Muscle of arm (tissue), 1 donor: ENCODE measurements at regions not wholly inside any gene's neighbourhood (a gene's known extent, or its start where the extent isn't known, plus 50 kb on each side); places are given as distances from the start of the nearest gene placed in this dataset.
"Not testable (repeated sequence)": the region's sequence is repeated elsewhere in the genome, so short reads cannot be mapped to it uniquely, and the experiment has no call there.

Experiments used
- DNase-seq: peaks from one replicate; pipeline ENCODE4 v3.0.0-alpha.2; 2013

DNA sequence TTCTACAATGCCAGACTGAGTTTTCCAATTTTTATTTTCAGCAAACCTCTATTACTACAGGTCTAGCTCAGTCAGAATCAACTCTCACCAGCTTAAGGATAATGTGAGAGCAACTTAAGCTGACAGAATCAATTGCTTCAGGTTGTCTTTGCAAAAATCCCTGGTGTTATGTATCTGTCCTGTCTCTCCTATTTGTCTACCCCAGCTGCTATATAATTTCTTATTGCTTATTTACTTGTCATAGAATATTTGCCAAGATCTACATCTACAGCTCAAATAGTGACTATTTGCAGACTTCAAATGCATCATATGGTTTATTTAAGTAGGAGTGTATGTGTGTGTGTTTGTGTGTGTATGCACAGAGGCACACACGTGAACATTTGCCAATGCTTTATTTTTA lies 54.1 kb downstream of the FOXG1 start:
- DNase-seq: no peak

GRCh38 chr14:28821993-28822392 lies 55.4 kb downstream of the FOXG1 start:
- no peak for DNase-seq

DNA sequence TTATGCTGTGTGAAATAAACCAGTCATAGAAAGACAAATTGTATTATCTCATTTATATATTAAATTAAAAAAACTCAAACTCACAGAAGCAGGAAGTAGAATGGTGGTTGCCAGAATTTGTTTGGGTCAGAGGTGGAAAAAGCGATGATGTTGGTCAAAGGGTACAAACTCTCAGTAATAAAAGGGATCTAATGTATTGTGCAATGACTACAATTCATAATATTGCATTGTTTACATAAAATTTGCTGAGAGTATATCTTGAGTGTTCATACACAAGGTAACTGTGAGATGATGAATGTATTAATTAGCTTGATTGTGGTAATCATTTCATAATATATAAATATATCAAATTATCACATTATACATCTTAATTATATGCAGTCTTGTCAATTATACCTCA lies 56.7 kb downstream of the FOXG1 start:
- no peak for DNase-seq

- DNase-seq: no peak
Measured at GRCh38 chr14:28830115-28830534, 63.5 kb downstream of the FOXG1 start.

GRCh38 chr14:28831126-28831525 lies 64.5 kb downstream of the FOXG1 start:
- DNase-seq: no peak

GRCh38 chr14:28842569-28842968 lies 76.0 kb downstream of the FOXG1 start:
- not testable (repeated sequence) for DNase-seq

DNA sequence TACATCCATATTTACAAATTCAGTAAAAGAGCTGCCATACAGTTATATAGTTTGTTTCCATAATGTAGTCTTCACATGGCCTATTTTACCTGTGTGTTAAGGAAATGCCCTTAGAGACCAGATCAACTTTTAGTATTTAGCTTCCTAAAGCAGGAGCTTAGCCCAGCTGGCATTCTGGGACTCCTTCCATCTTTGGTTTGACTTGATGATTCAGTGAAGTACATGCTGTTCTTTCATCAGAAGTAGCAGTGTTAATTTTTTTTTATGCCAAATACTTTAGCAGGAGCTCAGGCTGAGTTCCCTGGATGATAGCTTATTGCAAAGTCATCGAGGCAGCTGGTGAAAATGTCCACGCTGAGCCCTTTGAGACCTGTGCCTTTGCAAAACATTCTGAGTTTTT lies 101.0 kb downstream of the FOXG1 start:
- no peak for DNase-seq

GRCh38 chr14:28870033-28870564 lies 103.5 kb downstream of the FOXG1 start:
- no peak for DNase-seq

- DNase-seq: no peak
Measured at GRCh38 chr14:28875934-28876571, 109.5 kb downstream of the FOXG1 start.

GRCh38 chr14:28876572-28876945 lies 110.0 kb downstream of the FOXG1 start:
- DNase-seq: no peak

DNA sequence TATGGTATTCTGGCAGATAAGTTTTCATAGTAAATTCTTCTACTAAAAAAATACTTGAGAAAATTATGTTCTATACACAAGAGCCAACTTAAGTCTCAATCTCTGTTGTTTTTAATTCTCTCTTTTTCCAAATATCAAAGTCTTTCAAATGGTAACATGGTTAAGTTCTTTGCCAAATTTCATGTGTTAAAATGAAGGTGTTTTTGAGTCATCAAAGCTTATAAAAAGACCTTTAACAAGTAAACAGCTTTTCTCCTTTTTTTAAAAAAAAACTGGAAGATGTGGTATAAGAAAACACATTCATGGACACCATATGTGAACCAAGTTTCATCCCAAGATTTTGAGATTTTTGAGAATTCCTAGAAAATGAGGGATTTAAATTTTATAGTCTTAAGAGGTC lies 111.3 kb downstream of the FOXG1 start:
- DNase-seq: no peak

DNA sequence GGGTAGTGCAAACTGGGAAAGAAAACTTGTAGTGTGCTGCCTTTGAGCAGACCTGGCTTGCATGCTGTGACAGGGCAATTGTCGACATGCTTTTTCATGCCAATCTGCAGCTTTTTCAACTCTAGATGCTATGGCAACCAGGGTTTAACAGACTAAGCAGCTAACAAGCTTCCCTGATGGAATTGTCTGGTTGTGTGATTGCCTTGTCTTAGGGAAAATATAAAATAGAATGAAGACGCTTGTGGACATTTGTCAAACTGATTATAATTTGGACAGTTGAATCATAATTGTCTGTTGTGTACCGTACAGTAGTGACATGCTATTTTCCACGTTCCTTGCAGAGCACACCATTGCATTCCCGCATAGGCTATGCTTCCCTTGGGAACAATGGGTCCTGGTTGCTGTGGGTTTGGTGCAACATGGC lies 113.0 kb downstream of the FOXG1 start:
- no peak for DNase-seq

GRCh38 chr14:28886940-28887339 lies 120.4 kb downstream of the FOXG1 start:
- no peak for DNase-seq

- no peak for DNase-seq
Measured at GRCh38 chr14:28895389-28895788, 128.8 kb downstream of the FOXG1 start.

DNA sequence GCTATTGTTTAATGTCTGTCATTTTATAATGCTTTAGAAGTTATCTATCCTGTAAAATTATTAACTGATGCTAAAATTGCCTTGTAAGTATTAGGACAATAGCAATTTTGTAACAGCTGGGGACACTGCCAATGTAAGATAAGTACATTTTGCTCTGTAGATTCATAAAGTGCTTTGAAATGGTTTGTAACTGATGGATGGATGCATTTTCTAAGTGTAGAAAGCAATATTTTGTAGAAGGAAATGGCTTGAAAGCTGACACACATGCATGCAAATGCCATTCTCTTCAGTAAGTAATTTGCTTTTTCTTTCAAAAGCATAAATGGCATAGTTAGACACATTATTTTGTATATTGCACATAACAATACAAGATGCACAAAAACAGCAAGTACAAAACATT lies 129.8 kb downstream of the FOXG1 start:
- no peak for DNase-seq

DNA sequence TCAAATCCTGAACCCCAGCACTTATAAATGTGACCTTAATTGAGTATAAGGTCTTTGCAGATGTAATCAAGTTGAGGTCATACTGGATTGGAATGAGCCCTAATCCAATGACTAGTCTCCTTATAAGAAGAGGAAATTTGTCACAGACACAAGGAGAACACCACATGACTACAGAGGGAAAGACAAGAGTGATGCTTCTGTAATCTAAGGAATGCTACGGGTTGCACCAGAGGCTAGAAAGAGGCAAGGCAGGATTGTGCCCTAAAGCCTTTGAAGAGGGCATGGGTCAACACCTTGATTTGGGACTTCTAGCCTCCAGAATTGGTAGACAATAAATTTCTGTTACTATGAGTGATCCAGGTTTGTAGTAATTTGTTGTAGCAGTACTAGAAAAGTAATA lies 135.0 kb downstream of the FOXG1 start:
- DNase-seq: no peak

DNA sequence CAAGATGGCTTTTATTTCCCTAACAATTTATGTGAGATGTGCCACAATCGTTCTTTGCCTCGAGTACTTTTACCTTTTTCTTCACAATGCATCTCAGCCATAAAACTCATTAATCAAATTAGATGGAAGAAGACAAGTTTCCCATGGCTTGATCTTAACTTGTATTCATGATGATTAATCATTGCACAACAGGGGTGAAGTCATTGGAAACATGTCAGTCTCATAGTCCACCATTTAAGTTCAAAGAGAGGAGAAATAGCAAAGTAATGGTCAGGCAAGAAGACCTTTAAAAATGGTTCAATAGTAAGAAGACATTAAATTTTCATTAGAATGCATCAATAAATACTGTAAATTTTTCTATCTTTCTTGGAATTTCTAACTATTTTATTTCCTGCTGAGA lies 136.3 kb downstream of the FOXG1 start:
- no peak for DNase-seq

- no peak for DNase-seq
Measured at GRCh38 chr14:28911521-28911920, 144.9 kb downstream of the FOXG1 start.

- DNase-seq: no peak
Measured at GRCh38 chr14:28913056-28913455, 146.5 kb downstream of the FOXG1 start.

DNA sequence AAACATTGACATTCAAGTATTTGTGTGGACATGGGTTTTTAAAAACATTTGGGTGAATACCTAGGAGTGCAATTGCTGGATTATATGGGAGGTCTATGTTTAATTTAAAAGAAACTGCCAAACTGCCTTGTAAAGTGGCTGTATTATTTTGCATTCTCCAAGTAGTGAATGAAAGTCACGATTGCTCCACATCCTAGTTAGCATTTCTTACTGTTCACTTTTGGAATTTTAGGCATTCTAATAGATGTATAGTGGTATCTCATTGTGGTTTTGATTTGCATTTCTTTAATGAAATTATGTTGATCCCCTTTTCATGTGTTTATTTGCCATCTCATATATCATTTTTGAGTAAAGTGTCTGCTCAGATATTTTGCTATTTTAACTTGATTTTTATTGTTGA lies 159.5 kb downstream of the FOXG1 start:
- DNase-seq: no peak

- no peak for DNase-seq
Measured at GRCh38 chr14:28931999-28932398, 165.4 kb downstream of the FOXG1 start.

- no peak for DNase-seq
Measured at GRCh38 chr14:28936601-28937000, 170.0 kb downstream of the FOXG1 start.

GRCh38 chr14:28941758-28942157 lies 175.2 kb downstream of the FOXG1 start:
- no peak for DNase-seq

DNA sequence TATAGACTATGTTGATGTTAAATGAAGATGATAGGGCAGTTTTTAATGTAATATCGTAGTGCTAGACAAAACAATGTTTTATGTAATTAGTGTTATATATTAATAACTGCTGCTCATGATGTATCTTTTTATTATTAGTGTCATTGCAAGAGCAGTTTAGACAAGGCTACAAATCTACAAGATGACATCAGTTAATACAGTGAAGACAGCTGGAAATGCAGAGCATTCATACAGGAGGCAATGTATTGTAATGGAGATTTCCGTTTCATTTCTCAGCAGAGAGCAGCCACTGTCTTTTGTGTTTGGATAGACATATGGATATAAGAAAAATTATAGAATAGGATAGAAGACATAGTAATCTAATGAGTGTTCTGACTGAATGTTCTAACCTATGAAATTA lies 178.0 kb downstream of the FOXG1 start:
- no peak for DNase-seq
